ENCODE measurements at regions not wholly inside any gene's neighbourhood (a gene's known extent, or its start where the extent isn't known, plus 50 kb on each side); places are given as distances from the start of the nearest gene placed in this dataset.

DNA sequence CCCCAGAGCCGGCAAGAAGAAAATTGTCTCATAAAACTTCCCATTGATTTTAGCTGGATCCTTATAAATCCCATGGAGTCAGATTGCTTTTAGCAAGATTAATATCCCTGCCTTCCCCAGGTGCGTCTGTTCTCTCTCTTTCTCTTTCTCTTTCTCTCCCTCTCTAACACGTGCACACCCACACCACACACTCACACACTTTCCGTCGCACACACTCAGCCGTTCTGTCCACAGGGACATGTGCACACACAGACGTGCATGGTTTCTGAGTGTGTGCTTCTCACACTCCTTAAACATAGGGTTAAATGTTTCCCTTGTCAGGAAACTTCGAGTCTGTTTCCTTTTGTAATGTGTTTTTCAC, 98.7 kb upstream of the NFIA start:
- no peak overlapping the region for H2AFZ ChIP-seq (ENCODE audit: low read length)
- no peak for DNase-seq (ENCODE audit: low read depth in 2 of 2)

DNA sequence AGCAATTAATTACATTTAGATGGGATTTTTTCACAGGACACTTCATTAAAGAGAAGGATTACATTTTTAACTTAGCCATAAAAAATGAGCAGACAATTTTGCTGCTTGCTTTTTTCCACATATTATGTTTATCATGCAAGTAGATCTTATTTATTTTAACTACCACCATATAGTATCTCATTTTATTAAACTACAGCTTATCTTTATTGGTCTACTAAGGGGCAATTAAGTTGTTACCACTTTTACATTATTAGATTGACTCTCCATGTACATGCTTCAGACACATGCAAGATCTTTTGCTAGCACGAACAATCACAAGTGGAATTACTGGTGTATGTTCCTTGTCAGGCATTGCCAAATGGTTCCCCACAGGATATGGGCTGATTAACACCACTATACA, 99.8 kb upstream of the NFIA start:
- Histone ChIP-seq H3K4me2 (ENCODE audit: extremely low read depth, insufficient read depth, low read length) (no peak overlapping the region), H3K9ac (ENCODE audit: insufficient read depth, low read length) (no peak overlapping the region), H4K20me1 (ENCODE audit: control insufficient read depth, extremely low read depth, insufficient read depth, low read length) (no peaks in the 10 kb centered on the region), H2AFZ (ENCODE audit: low read length) (no peak overlapping the region), H3K9me3 (ENCODE audit: control insufficient read depth, insufficient read depth, low read depth, low read length) (no peaks in the 10 kb centered on the region), H3K79me2 (ENCODE audit: control insufficient read depth, insufficient read depth, low read length) (no peaks in the 10 kb centered on the region), H3K36me3 (ENCODE audit: control insufficient read depth, insufficient read depth, low read length) (no peaks in the 10 kb centered on the region), H3K27ac (ENCODE audit: insufficient read depth, low read length) (no peak overlapping the region), H3K27me3 (ENCODE audit: control insufficient read depth, insufficient read depth, low read length) (no peaks in the 10 kb centered on the region), H3K4me1 (ENCODE audit: control insufficient read depth, extremely low read depth, insufficient read depth, low read length) (no peaks in the 10 kb centered on the region), H3K4me3 (replicated peaks in 1 of 4; ENCODE audit: control extremely low read depth in 1 of 4, insufficient read depth in 1 of 4, low read depth in 3 of 4, low read length in 4 of 4) (no peak overlapping the region)
- DNase-seq (ENCODE audit: low read depth in 2 of 2) = no peak
- TF ChIP-seq CTCF (conservative IDR thresholded peaks at IDR 0.05 in 1 of 2, IDR thresholded peaks at IDR 0.05 in 1 of 2; ENCODE audit: low read depth in 1 of 2, low read length in 2 of 2) (no peak), EZH2 (IDR thresholded peaks at IDR 0.05; ENCODE audit: low read length, missing control alignments) (no peak)

More for the DNA sequence above, 98.7 kb upstream of the NFIA start:
- no peak overlapping the region for H3K9ac ChIP-seq (ENCODE audit: insufficient read depth, low read length)
- H3K4me2 ChIP-seq (ENCODE audit: extremely low read depth, insufficient read depth, low read length) = no peak overlapping the region
- no peaks in the 10 kb centered on the region for H3K36me3 ChIP-seq (ENCODE audit: control insufficient read depth, insufficient read depth, low read length)
- H3K9me3 ChIP-seq (ENCODE audit: control insufficient read depth, insufficient read depth, low read depth, low read length) = no peaks in the 10 kb centered on the region
- TF ChIP-seq CTCF (conservative IDR thresholded peaks at IDR 0.05 in 1 of 2, IDR thresholded peaks at IDR 0.05 in 1 of 2; ENCODE audit: low read depth in 1 of 2, low read length in 2 of 2) (no peak), EZH2 (IDR thresholded peaks at IDR 0.05; ENCODE audit: low read length, missing control alignments) (no peak)
- H3K4me1 ChIP-seq (ENCODE audit: control insufficient read depth, extremely low read depth, insufficient read depth, low read length) = no peaks in the 10 kb centered on the region
- no peak overlapping the region for H3K27ac ChIP-seq (ENCODE audit: insufficient read depth, low read length)
- H3K27me3 ChIP-seq (ENCODE audit: control insufficient read depth, insufficient read depth, low read length) = no peaks in the 10 kb centered on the region
- H4K20me1 ChIP-seq (ENCODE audit: control insufficient read depth, extremely low read depth, insufficient read depth, low read length) = no peaks in the 10 kb centered on the region
- no peak overlapping the region for H3K4me3 ChIP-seq (replicated peaks in 1 of 4; ENCODE audit: control extremely low read depth in 1 of 4, insufficient read depth in 1 of 4, low read depth in 3 of 4, low read length in 4 of 4)
- no peaks in the 10 kb centered on the region for H3K79me2 ChIP-seq (ENCODE audit: control insufficient read depth, insufficient read depth, low read length)

DNA sequence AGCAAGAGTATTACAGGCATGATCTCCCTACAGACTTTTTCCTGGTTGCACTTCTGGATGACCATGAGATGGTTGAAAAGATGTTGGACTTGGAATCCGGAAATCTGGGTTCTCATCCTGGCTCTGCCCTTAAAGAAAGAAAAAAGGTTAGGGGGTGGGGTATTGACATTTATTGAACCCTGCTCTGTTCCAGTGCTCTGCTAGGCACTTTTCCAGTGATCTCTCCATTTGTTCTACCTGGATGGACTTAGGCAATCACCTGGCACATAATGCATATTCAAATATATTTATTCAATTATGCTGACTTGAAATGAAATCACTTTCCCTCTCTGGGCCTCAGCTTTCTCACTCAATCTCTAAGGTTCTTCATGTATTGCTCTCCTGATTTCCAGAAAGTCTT, 101.0 kb upstream of the NFIA start:
- H3K4me3 ChIP-seq (replicated peaks in 1 of 4; ENCODE audit: control extremely low read depth in 1 of 4, insufficient read depth in 1 of 4, low read depth in 3 of 4, low read length in 4 of 4) = no peak overlapping the region
- no peaks in the 10 kb centered on the region for H3K4me1 ChIP-seq (ENCODE audit: control insufficient read depth, extremely low read depth, insufficient read depth, low read length)
- TF ChIP-seq EZH2 (IDR thresholded peaks at IDR 0.05; ENCODE audit: low read length, missing control alignments) = no peak
- no peak for TF ChIP-seq CTCF (conservative IDR thresholded peaks at IDR 0.05 in 1 of 2, IDR thresholded peaks at IDR 0.05 in 1 of 2; ENCODE audit: low read depth in 1 of 2, low read length in 2 of 2)
- H3K27ac ChIP-seq (ENCODE audit: insufficient read depth, low read length) = no peak overlapping the region
- H3K4me2 ChIP-seq (ENCODE audit: extremely low read depth, insufficient read depth, low read length) = no peak overlapping the region
- no peak overlapping the region for H2AFZ ChIP-seq (ENCODE audit: low read length)
- H3K27me3 ChIP-seq (ENCODE audit: control insufficient read depth, insufficient read depth, low read length) = no peaks in the 10 kb centered on the region
- no peaks in the 10 kb centered on the region for H3K36me3 ChIP-seq (ENCODE audit: control insufficient read depth, insufficient read depth, low read length)
- no peak for DNase-seq (ENCODE audit: low read depth in 2 of 2)
- no peaks in the 10 kb centered on the region for H3K9me3 ChIP-seq (ENCODE audit: control insufficient read depth, insufficient read depth, low read depth, low read length)
- H3K9ac ChIP-seq (ENCODE audit: insufficient read depth, low read length) = no peak overlapping the region
- no peaks in the 10 kb centered on the region for H4K20me1 ChIP-seq (ENCODE audit: control insufficient read depth, extremely low read depth, insufficient read depth, low read length)
- no peaks in the 10 kb centered on the region for H3K79me2 ChIP-seq (ENCODE audit: control insufficient read depth, insufficient read depth, low read length)

All from fibroblast of lung (primary cell).